ENCODE measurements at regions not wholly inside any gene's neighbourhood (a gene's known extent, or its start where the extent isn't known, plus 50 kb on each side); places are given as distances from the start of the nearest gene placed in this dataset.
"Not testable (repeated sequence)": the region's sequence is repeated elsewhere in the genome, so short reads cannot be mapped to it uniquely, and the experiment has no call there.

DNA sequence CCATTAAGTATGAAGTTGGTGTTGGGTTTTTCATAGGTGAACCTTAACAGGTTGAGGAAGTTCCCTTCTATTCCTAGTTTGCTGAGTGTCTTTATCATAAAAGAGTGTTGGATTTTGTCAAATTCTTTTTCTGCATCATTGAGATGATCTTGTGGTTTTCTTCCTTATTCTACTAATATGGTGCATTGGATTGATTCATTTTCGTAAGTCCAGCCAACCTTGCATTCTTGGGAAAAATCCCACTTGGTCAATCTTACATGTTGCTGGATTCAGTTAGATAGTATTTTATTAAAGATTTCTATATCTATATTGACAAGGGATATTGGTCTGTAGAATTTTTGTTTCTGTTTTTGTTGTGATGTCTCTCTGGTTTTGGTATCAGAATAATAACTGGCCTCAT is 83.7 kb upstream of the C15orf39 start:
- Histone ChIP-seq H4K20me1 (ENCODE audit: insufficient read depth, low read length) (no peaks in the 10 kb centered on the region), H3K4me3 (replicated peaks in 1 of 3; ENCODE audit: insufficient read depth in 1 of 3, low read depth in 2 of 3, low read length in 3 of 3) (no peak overlapping the region), H3K79me2 (ENCODE audit: insufficient read depth, low read length) (no peaks in the 10 kb centered on the region), H3K27ac (ENCODE audit: extremely low read length, insufficient read depth, low read length) (no peak overlapping the region), H3K36me3 (replicated peaks in 1 of 2; ENCODE audit: control insufficient read depth in 1 of 2, insufficient read depth in 2 of 2, low read length in 2 of 2) (no peaks in the 10 kb centered on the region), H3K9ac (ENCODE audit: insufficient read depth, low read depth, low read length) (no peak overlapping the region), H3K9me3 (ENCODE audit: low read length) (peaks cover 5% of the 10 kb centered on the region; the same call in 1 of the 2 replicates), H2AFZ (ENCODE audit: low read length) (no peak overlapping the region), H3K27me3 (ENCODE audit: control insufficient read depth in 1 of 2, insufficient read depth in 2 of 2, low read length in 2 of 2) (no peaks in the 10 kb centered on the region), H3K4me2 (ENCODE audit: low read depth, low read length) (no peak overlapping the region), H3K4me1 (ENCODE audit: insufficient read depth, low read length) (peaks cover 37% of the 10 kb centered on the region)
- in situ Hi-C loops (cut with HindIII; ENCODE audit: extremely low pct_ligation_motif_present, low pct_unique_long_range_greater_than_20kb) (no loop called here), intact Hi-C loops (cut with micrococcal nuclease; ENCODE audit: unreplicated experiment) (no loop called here)
- TF ChIP-seq ZNF589 (CRISPR knock-in tag; conservative IDR thresholded peaks at IDR 0.05) = no peak
- TF ChIP-seq ZNF468 (CRISPR knock-in tag; IDR thresholded peaks at IDR 0.05) = no peak
- TF ChIP-seq FLYWCH1 (CRISPR knock-in tag; IDR thresholded peaks at IDR 0.05) = no peak
- no peak for FAIRE-seq
- 97% methylated on average over 1 of the region's 1 CpG for WGBS (ENCODE audit: low lambda C conversion rate)
- DNase-seq (ENCODE audit: low spot score) = no peak
- ATAC-seq = no peak
- BruUV-seq (replicated peaks) = no TSS peak
- POLR2A ChIA-PET = no interaction called here
- CTCF ChIA-PET (ENCODE audit: low intra/inter-chr PET ratio, low total read pairs) = no interaction called here

DNA sequence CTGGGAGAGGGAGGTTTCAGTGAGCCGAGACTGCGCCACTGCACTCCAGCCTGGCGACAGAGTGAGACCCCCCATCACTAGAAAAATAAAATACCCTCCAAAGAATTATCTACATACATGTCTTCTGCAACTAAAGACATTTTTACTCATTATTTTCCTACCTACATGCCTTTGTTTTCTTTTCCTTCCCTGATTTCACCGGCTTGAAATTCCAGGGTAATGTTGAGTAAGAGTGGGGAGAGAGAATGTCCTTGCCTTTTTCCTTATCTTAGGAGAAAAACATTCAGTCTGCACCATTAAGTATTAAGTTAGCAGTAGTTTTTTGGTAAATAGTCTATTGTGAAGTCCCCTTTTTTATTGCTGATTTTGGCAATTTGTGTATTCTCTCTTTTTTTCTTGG is 82.4 kb upstream of the C15orf39 start:
- H3K4me1 ChIP-seq (ENCODE audit: insufficient read depth, low read length) = peaks cover 46% of the 10 kb centered on the region
- intact Hi-C loops (cut with micrococcal nuclease; ENCODE audit: unreplicated experiment); H2AFZ ChIP-seq (ENCODE audit: low read length); DNase-seq (ENCODE audit: low spot score); H3K9ac ChIP-seq (ENCODE audit: insufficient read depth, low read depth, low read length); POLR2A ChIA-PET; H4K20me1 ChIP-seq (ENCODE audit: insufficient read depth, low read length); H3K27ac ChIP-seq (ENCODE audit: extremely low read length, insufficient read depth, low read length); H3K79me2 ChIP-seq (ENCODE audit: insufficient read depth, low read length); CTCF ChIA-PET (ENCODE audit: low intra/inter-chr PET ratio, low total read pairs); ATAC-seq; FAIRE-seq; H3K27me3 ChIP-seq (ENCODE audit: control insufficient read depth in 1 of 2, insufficient read depth in 2 of 2, low read length in 2 of 2); H3K9me3 ChIP-seq (ENCODE audit: low read length); H3K36me3 ChIP-seq (replicated peaks in 1 of 2; ENCODE audit: control insufficient read depth in 1 of 2, insufficient read depth in 2 of 2, low read length in 2 of 2); H3K4me3 ChIP-seq (replicated peaks in 1 of 3; ENCODE audit: insufficient read depth in 1 of 3, low read depth in 2 of 3, low read length in 3 of 3); H3K4me2 ChIP-seq (ENCODE audit: low read depth, low read length); BruUV-seq (replicated peaks); in situ Hi-C loops (cut with HindIII; ENCODE audit: extremely low pct_ligation_motif_present, low pct_unique_long_range_greater_than_20kb): not testable (repeated sequence)
- WGBS (ENCODE audit: low lambda C conversion rate) = 0% methylated on average over 1 of the region's 4 CpGs

DNA sequence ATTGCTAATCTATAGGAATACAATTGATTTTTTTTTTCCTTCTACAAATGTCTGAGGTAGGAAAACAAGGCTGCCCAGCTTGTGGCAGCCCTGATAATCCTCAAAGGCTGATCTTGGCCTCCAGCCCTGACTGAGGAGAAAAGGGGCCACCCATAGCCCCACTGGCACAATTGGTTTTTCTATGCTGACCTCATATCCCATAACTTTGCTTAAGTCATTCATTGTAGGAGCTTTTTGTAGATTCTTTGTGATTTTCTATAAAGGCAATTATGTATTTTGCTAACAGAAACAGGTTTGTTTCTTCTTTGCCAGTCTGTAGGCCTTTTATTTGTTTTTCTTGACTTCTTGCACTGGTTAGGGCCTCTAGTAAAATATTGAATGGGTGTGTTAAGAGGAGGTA is 80.2 kb upstream of the C15orf39 start:
- TF ChIP-seq ZNF333 (CRISPR knock-in tag; IDR thresholded peaks at IDR 0.05; ENCODE audit: borderline replicate concordance) (no peak), ZNF124 (CRISPR knock-in tag; IDR thresholded peaks at IDR 0.05) (0 out of 2 replicates have a peak, but pooled peaks have one; percentile 45)
- DNase-seq (ENCODE audit: low spot score) = no peak
- H3K79me2 ChIP-seq (ENCODE audit: insufficient read depth, low read length) = no peaks in the 10 kb centered on the region
- H3K9ac ChIP-seq (ENCODE audit: insufficient read depth, low read depth, low read length) = no peak overlapping the region
- POLR2A ChIA-PET = no interaction called here
- H3K36me3 ChIP-seq (replicated peaks in 1 of 2; ENCODE audit: control insufficient read depth in 1 of 2, insufficient read depth in 2 of 2, low read length in 2 of 2) = no peaks in the 10 kb centered on the region
- H3K4me2 ChIP-seq (ENCODE audit: low read depth, low read length) = no peak overlapping the region
- ATAC-seq = no peak
- intact Hi-C loops (cut with micrococcal nuclease; ENCODE audit: unreplicated experiment) = loop anchor here (5.0 kb wide), 1 partner anchor 79 kb away; no protein-coding TSS in a partner anchor
- in situ Hi-C loops (cut with HindIII; ENCODE audit: extremely low pct_ligation_motif_present, low pct_unique_long_range_greater_than_20kb) = no loop called here
- no peaks in the 10 kb centered on the region for H4K20me1 ChIP-seq (ENCODE audit: insufficient read depth, low read length)
- H3K4me1 ChIP-seq (ENCODE audit: insufficient read depth, low read length) = peaks cover 40% of the 10 kb centered on the region
- peak overlapping the region; percentile 21 for H3K27ac ChIP-seq (ENCODE audit: extremely low read length, insufficient read depth, low read length)
- H3K4me3 ChIP-seq (replicated peaks in 1 of 3; ENCODE audit: insufficient read depth in 1 of 3, low read depth in 2 of 3, low read length in 3 of 3) = no peak overlapping the region
- no peak for FAIRE-seq
- no peaks in the 10 kb centered on the region for H3K27me3 ChIP-seq (ENCODE audit: control insufficient read depth in 1 of 2, insufficient read depth in 2 of 2, low read length in 2 of 2)
- no TSS peak for BruUV-seq (replicated peaks)
- no peaks in the 10 kb centered on the region for H3K9me3 ChIP-seq (ENCODE audit: low read length)
- CTCF ChIA-PET (ENCODE audit: low intra/inter-chr PET ratio, low total read pairs) = no interaction called here
- H2AFZ ChIP-seq (ENCODE audit: low read length) = no peak overlapping the region

All from HepG2 (cell line).